ENCODE measurements at regions not wholly inside any gene's neighbourhood (a gene's known extent, or its start where the extent isn't known, plus 50 kb on each side); places are given as distances from the start of the nearest gene placed in this dataset.

DNA sequence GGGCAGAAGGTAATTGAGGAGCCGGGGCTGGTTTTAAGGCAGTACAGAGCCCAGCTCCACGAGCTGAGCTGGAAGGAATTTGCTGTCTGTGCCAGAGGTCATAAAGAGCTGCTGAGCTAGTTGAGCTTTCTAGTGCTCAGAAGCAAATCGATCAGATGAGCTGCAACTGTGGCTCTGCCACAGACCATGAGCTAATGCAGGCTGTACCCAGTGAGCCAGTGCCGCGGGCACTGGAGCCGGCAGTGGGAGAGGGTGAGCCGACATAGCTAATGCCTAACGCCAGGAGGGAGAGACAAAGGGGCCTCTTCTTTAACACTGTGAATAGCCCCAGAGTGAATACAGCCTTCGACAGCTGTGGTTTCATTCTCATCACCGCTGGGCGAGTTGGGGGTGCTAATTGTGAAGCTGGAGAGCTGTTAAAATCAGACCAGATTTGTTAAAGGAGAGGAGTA is 410.1 kb upstream of the TCF4 start:
- no peak overlapping the region for H3K9ac ChIP-seq (ENCODE audit: insufficient read length)
- H3K4me3 ChIP-seq = no peak overlapping the region
- TF ChIP-seq POLR2AphosphoS5 (IDR thresholded peaks at IDR 0.05; ENCODE audit: borderline replicate concordance, low read depth, low read length) (no peak), EZH2 (IDR thresholded peaks at IDR 0.05) (no peak), FOXP2 (optimal IDR thresholded peaks at IDR 0.05; ENCODE audit: control extremely low read depth, extremely low read length, insufficient read depth) (no peak)

GRCh38 chr18:55997151-55997561 is 409.2 kb upstream of the TCF4 start:
- TF ChIP-seq EZH2 (IDR thresholded peaks at IDR 0.05) = no peak
- no peak for TF ChIP-seq FOXP2 (optimal IDR thresholded peaks at IDR 0.05; ENCODE audit: control extremely low read depth, extremely low read length, insufficient read depth)
- no peak for TF ChIP-seq POLR2AphosphoS5 (IDR thresholded peaks at IDR 0.05; ENCODE audit: borderline replicate concordance, low read depth, low read length)
- DNase-seq (ENCODE audit: low read depth, low spot score) = no peak
- Histone ChIP-seq H3K36me3 (ENCODE audit: insufficient read depth, low read length) (no peaks in the 10 kb centered on the region), H3K4me3 (no peak overlapping the region), H3K9ac (ENCODE audit: insufficient read length) (no peak overlapping the region), H3K27ac (no peak overlapping the region), H3K9me3 (ENCODE audit: low read depth, low read length) (no peaks in the 10 kb centered on the region)

More for the DNA sequence above, 410.1 kb upstream of the TCF4 start:
- Histone ChIP-seq H3K27ac (no peak overlapping the region), H3K36me3 (ENCODE audit: insufficient read depth, low read length) (no peaks in the 10 kb centered on the region), H3K9me3 (ENCODE audit: low read depth, low read length) (no peaks in the 10 kb centered on the region)
- DNase-seq (ENCODE audit: low read depth, low spot score) = no peak

GRCh38 chr18:55996717-55997116 is 408.7 kb upstream of the TCF4 start:
- TF ChIP-seq POLR2AphosphoS5 (IDR thresholded peaks at IDR 0.05; ENCODE audit: borderline replicate concordance, low read depth, low read length) (no peak), EZH2 (IDR thresholded peaks at IDR 0.05) (no peak), FOXP2 (optimal IDR thresholded peaks at IDR 0.05; ENCODE audit: control extremely low read depth, extremely low read length, insufficient read depth) (no peak)
- Histone ChIP-seq H3K9ac (ENCODE audit: insufficient read length) (no peak overlapping the region), H3K36me3 (ENCODE audit: insufficient read depth, low read length) (no peaks in the 10 kb centered on the region), H3K4me3 (no peak overlapping the region), H3K9me3 (ENCODE audit: low read depth, low read length) (no peaks in the 10 kb centered on the region), H3K27ac (no peak overlapping the region)
- DNase-seq (ENCODE audit: low read depth, low spot score) = no peak

- DNase-seq (ENCODE audit: low read depth, low spot score) = no peak
- H3K4me3 ChIP-seq = no peak overlapping the region
- TF ChIP-seq POLR2AphosphoS5 (IDR thresholded peaks at IDR 0.05; ENCODE audit: borderline replicate concordance, low read depth, low read length) (no peak), EZH2 (IDR thresholded peaks at IDR 0.05) (no peak), FOXP2 (optimal IDR thresholded peaks at IDR 0.05; ENCODE audit: control extremely low read depth, extremely low read length, insufficient read depth) (no peak)
- H3K9ac ChIP-seq (ENCODE audit: insufficient read length) = no peak overlapping the region
- no peaks in the 10 kb centered on the region for H3K9me3 ChIP-seq (ENCODE audit: low read depth, low read length)
- no peaks in the 10 kb centered on the region for H3K36me3 ChIP-seq (ENCODE audit: insufficient read depth, low read length)
- H3K27ac ChIP-seq = no peak overlapping the region
These were observed 402.2 kb upstream of the TCF4 start for GRCh38 chr18:55990186-55990585.

DNA sequence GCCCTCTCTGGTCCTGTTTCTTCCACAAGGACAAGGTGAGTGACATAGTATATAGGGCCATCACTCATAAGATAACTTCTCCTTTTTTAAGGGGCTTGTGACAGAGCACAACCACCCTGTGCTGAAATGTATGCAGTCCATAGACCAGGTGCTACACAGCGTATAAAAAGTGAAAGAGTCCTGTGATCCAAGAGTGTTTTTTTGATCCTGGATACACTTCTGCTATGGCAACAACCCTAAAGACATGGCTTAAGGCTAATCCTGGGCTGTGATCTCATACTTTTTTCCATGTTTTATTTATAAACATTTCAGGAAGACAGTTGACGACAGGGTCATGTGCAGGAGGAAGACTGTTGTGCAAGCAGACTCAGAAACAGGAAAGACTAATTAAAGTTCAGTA is 400.5 kb upstream of the TCF4 start:
- H3K4me3 ChIP-seq = no peak overlapping the region
- no peak overlapping the region for H3K27ac ChIP-seq
- no peaks in the 10 kb centered on the region for H3K36me3 ChIP-seq (ENCODE audit: insufficient read depth, low read length)
- TF ChIP-seq POLR2AphosphoS5 (IDR thresholded peaks at IDR 0.05; ENCODE audit: borderline replicate concordance, low read depth, low read length) = no peak
- no peak overlapping the region for H3K9ac ChIP-seq (ENCODE audit: insufficient read length)
- no peaks in the 10 kb centered on the region for H3K9me3 ChIP-seq (ENCODE audit: low read depth, low read length)
- DNase-seq (ENCODE audit: low read depth, low spot score) = no peak

- H3K9ac ChIP-seq (ENCODE audit: insufficient read length) = no peak overlapping the region
- no peaks in the 10 kb centered on the region for H3K9me3 ChIP-seq (ENCODE audit: low read depth, low read length)
- no peaks in the 10 kb centered on the region for H3K36me3 ChIP-seq (ENCODE audit: insufficient read depth, low read length)
- H3K27ac ChIP-seq = no peak overlapping the region
- no peak for TF ChIP-seq EZH2 (IDR thresholded peaks at IDR 0.05)
- TF ChIP-seq FOXP2 (optimal IDR thresholded peaks at IDR 0.05; ENCODE audit: control extremely low read depth, extremely low read length, insufficient read depth) = no peak
- no peak for TF ChIP-seq POLR2AphosphoS5 (IDR thresholded peaks at IDR 0.05; ENCODE audit: borderline replicate concordance, low read depth, low read length)
- H3K4me3 ChIP-seq = no peak overlapping the region
- no peak for DNase-seq (ENCODE audit: low read depth, low spot score)
These were observed 395.4 kb upstream of the TCF4 start for GRCh38 chr18:55983433-55983832.

GRCh38 chr18:55982992-55983391 is 395.0 kb upstream of the TCF4 start:
- Histone ChIP-seq H3K27ac (no peak overlapping the region), H3K9me3 (ENCODE audit: low read depth, low read length) (no peaks in the 10 kb centered on the region), H3K4me3 (no peak overlapping the region), H3K9ac (ENCODE audit: insufficient read length) (no peak overlapping the region), H3K36me3 (ENCODE audit: insufficient read depth, low read length) (no peaks in the 10 kb centered on the region)
- no peak for DNase-seq (ENCODE audit: low read depth, low spot score)
- no peak for TF ChIP-seq EZH2 (IDR thresholded peaks at IDR 0.05)

GRCh38 chr18:55981712-55982475 is 393.9 kb upstream of the TCF4 start:
- no peak for TF ChIP-seq EZH2 (IDR thresholded peaks at IDR 0.05)
- no peak for TF ChIP-seq FOXP2 (optimal IDR thresholded peaks at IDR 0.05; ENCODE audit: control extremely low read depth, extremely low read length, insufficient read depth)
- no peak for TF ChIP-seq POLR2AphosphoS5 (IDR thresholded peaks at IDR 0.05; ENCODE audit: borderline replicate concordance, low read depth, low read length)
- no peak for DNase-seq (ENCODE audit: low read depth, low spot score)
- no peaks in the 10 kb centered on the region for H3K9me3 ChIP-seq (ENCODE audit: low read depth, low read length)
- no peak overlapping the region for H3K9ac ChIP-seq (ENCODE audit: insufficient read length)
- no peak overlapping the region for H3K4me3 ChIP-seq
- no peak overlapping the region for H3K27ac ChIP-seq
- no peaks in the 10 kb centered on the region for H3K36me3 ChIP-seq (ENCODE audit: insufficient read depth, low read length)

DNA sequence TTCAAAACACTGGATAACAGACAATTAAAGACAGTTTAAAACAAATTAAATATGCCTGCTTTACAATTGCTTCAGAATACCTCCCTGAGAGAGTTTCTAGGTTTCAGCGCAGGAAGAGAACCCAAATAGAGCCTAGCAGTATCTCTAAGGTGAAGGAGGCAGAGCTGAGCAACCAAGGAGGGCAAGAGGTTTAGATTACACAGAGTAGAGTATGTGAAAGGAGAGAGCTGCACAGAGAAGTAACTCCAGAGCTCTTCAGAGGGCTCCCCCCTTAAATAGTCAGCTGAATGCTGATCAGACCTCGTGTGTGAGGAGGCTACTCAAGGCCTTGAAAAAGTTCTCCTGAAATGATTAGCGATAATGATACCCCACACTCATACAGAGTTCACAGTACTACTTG is 386.5 kb upstream of the TCF4 start:
- H3K36me3 ChIP-seq (ENCODE audit: insufficient read depth, low read length) = no peaks in the 10 kb centered on the region
- H3K4me3 ChIP-seq = no peak overlapping the region
- no peak overlapping the region for H3K9ac ChIP-seq (ENCODE audit: insufficient read length)
- no peaks in the 10 kb centered on the region for H3K9me3 ChIP-seq (ENCODE audit: low read depth, low read length)
- no peak for TF ChIP-seq POLR2AphosphoS5 (IDR thresholded peaks at IDR 0.05; ENCODE audit: borderline replicate concordance, low read depth, low read length)
- TF ChIP-seq EZH2 (IDR thresholded peaks at IDR 0.05) = no peak
- TF ChIP-seq FOXP2 (optimal IDR thresholded peaks at IDR 0.05; ENCODE audit: control extremely low read depth, extremely low read length, insufficient read depth) = no peak
- no peak overlapping the region for H3K27ac ChIP-seq
- DNase-seq (ENCODE audit: low read depth, low spot score) = no peak

Data from SK-N-MC (cell line).